HG03039 (cell line): ENCODE measurements at regions not wholly inside any gene's neighbourhood (a gene's known extent, or its start where the extent isn't known, plus 50 kb on each side); places are given as distances from the start of the nearest gene placed in this dataset.
"Not testable (repeated sequence)": the region's sequence is repeated elsewhere in the genome, so short reads cannot be mapped to it uniquely, and the experiment has no call there.

Experiments used
- ATAC-seq: cut with Tn5 transposase; IDR thresholded peaks from one replicate; pipeline ENCODE4 v1.9.1; 2021; ENCODE audit warnings: mild to moderate bottlenecking, moderate library complexity; ENCODE audit not compliant: unreplicated experiment

DNA sequence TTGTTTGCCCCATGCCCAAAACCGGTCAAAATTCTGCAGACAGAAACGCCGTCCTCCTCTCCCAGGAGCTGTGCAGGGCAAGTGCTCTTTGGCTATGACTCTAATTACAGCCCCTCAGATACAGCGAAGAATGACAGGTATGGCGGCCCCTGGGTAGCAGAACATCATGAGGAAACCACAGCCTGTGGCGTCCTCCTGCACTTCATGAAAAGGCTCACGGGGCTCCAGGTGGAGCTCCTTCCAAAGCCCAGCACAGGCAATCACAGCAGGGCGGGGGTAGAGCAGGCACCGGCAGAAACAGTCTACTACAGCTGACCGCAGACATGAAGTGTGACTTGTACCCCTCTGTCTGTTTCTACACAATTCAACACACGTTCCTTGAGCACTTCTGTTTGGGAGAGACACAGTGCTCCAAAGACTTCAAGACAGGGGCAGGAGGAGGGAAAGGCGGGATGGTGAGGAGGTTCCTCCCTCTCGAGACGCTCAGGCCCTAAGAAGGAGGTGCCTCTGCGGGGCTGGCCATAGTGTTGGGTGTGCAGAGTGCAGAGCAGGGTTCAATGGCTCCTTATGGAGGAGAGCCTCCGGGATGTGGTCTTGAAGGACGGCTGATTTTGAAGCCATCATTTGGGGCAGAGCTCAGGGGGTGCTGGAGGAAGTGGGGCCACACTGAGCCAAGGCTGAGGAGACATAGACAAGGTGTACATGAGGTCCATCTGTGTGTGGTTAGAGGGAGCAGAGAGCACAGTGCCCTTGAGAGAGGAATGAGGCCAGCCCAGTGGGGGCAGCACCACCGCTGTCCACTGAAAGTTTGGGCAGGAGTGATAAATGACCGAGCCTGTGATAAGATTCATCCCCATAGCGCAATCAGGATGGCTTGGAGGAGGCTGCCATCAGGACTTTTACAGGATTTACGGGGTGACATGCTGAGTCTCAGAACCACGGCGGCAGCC, 468.3 kb downstream of the EIPR1 start:
- ATAC-seq = no peak

DNA sequence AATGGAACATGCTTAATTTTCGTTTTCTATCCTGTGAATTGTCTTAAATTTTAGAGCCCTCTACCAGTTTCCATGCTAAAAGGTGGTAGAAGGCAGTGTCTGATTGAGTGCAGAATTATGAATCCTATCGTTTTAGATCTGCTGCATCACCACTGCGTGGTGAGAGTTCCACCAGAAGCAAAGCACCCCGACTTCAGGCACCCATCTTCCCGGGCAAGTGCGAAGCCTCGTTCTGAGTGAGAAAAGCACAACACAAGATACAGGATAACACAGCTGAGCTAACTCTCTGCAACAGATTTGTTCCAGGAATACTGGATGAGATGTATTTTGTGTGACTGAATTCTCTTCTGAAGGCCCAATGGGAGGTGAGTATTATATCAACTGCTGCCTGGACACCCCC, 471.5 kb downstream of the EIPR1 start:
- ATAC-seq = no peak

DNA sequence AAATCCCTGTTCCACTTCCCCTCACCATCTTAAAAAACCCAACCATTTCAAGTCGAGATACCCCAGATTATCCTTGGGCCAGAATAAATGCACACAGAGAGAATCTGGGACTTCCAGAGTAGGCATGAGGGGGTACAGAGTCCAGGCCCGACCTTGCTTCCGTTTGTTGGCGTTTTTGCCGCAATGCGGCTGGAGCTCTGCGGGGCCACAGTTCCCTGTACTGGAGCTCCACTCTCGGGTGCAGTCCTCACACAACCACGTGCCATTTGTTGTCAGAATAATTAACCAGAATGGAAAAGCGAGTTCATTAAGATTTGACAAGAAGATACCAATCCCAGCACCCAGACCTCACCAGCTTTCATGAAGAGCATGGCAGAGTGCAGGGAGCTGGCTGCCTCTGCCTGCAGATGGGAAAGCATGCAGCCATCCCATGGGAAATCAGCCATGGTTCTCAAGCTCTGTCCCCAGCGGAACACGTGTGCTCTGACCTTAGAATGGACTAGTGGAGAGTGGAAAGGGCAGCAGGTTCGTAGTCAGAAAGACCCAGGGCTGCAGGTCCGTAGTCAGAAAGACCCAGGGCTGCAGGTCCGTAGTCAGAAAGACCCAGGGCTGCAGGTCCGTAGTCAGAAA, 472.8 kb downstream of the EIPR1 start:
- no peak for ATAC-seq

GRCh38 chr2:2902547-2903281, 474.9 kb downstream of the EIPR1 start:
- no peak for ATAC-seq

DNA sequence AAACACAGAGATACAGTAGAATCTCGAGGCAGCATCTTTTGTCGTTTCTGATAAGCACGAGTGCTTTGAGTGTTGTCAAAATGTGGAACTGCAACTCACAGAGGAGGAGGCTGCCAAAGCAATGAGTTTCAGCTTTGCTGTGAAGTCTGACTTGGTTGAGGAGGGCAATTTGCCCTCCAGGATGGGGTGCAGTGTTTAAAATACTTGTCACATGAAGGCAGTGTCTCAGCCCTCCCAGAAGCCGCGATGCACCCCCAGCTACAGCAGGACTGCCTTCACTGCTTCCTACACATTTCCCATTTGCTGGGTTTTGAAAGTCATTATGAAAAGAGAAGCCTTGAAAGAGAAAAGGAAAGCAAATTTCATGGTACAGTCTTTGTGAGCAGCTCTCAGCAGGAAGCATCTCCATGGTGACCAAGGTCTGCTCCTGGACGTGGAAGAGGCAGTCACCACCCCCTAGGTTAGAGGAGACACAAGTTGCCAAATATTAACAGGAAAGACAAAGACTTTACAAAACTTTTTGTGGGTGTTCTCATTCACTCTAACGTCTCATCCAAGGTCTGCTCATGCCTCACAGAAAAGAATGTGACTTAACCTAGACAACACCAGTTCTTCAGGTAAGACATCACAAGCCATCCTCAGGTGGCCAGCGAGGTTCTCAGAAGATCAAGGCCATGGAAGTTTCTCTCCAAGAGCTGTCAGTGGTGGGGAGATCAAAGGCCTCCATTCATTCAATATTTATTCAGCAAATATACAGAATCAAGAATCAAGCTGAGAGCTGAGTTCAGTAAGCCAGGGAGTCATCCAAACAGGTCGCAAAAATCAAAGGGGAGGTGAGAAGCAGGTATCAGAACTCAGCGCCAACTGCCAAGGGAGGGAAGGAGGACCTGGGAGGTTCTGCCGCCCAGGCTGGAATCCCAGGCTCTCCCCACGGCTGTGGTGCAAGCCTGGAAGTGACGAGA, 476.0 kb downstream of the EIPR1 start:
- peak; percentile 82 for ATAC-seq

DNA sequence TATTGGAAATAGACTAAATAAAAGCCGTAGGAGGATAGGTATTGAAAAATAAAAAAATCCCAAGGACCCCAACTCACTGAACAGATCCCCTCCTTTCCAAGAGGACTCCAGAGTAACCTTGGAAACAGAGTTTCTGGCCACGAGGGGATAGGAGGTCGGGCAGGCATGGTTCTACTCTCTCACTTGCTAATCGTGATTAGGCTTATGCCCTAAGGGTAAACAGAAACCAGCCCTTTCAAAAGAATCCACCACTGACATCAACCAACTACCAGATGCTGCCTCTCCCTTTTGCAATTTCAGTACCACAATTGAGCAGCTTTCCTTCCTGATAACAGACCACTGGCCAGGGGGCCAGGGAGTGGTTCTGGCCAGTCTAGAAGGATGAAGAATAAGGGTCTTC, 477.8 kb downstream of the EIPR1 start:
- ATAC-seq = no peak

DNA sequence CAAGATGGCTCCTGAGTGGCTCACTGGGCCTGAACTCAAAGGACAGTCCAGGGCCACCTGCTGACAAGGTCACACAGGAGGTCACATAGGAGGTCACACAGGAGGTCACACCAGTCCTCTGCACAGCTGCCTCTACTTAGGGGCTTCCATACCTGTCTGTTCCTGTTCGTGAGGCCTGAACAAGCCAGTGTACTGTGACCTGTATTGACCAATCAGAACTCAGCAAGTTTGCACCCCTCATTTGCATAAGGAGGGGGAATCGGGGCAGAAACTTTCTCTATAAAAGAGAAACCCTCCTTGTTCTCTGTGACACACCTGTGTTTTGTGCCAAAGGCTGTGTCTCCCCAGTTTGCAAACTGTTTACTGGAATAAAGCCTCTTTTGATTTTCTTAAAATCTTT, 478.9 kb downstream of the EIPR1 start:
- no peak for ATAC-seq

GRCh38 chr2:2896643-2897042, 481.0 kb downstream of the EIPR1 start:
- no peak for ATAC-seq

DNA sequence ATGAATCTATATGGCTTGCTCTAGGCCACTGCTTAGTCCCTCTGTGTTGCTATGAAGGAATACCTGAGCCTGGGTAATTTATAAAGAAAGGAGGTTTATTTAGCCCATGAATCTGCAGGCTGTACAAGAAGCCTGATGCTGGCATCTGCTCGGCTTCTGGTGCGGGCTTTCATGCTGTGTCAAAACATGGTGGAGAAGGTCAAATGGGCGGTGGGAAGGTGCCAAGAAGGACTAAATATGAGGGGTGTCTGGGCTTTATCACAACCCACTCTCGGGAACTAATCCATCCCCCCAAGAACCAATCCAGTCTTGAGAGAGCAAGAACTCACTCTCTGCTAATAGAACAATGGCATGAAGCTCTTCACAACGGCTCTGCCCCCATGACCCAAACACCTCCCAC, 481.6 kb downstream of the EIPR1 start:
- no peak for ATAC-seq

DNA sequence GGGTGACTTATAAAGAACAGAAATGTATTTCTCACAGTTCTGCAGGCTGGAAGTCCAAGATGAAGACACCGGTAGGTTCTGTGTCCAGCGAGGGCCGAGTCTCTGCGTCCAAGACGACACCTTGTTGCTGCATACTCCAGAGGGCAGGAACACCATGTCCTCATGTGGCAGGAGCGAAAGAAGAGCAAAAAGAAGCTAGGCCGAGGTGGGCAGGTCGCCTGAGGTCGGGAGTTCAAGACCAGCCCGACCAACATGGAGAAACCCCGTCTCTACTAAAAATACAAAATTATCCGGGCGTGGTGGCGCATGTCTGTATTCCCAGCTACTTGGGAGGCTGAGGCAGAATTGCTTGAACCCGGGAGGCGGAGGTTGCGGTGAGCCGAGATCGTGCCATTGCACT, 483.6 kb downstream of the EIPR1 start:
- ATAC-seq = not testable (repeated sequence)

DNA sequence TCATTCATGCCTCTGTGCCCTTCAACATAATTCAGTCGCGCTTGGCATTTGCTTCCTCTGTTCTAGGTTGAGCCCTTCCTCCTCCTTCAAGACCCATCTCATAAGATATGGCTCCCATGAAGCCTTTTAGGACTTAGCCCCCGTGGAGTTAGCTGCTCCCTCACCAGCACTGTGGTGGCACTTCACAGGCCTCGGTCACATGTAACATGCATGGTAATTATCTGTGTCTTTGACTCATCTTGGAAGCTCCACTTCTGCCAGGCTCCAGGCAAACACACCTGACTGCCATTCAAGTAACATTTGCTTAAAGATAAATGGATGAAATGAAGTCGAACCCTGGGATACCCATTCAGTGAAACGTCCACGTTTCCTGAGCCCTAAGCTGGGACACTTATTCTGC, 484.7 kb downstream of the EIPR1 start:
- no peak for ATAC-seq

GRCh38 chr2:2892378-2892777, 485.2 kb downstream of the EIPR1 start:
- no peak for ATAC-seq

GRCh38 chr2:2890901-2891300, 486.7 kb downstream of the EIPR1 start:
- ATAC-seq = no peak

GRCh38 chr2:2890246-2890645, 487.4 kb downstream of the EIPR1 start:
- no peak for ATAC-seq

DNA sequence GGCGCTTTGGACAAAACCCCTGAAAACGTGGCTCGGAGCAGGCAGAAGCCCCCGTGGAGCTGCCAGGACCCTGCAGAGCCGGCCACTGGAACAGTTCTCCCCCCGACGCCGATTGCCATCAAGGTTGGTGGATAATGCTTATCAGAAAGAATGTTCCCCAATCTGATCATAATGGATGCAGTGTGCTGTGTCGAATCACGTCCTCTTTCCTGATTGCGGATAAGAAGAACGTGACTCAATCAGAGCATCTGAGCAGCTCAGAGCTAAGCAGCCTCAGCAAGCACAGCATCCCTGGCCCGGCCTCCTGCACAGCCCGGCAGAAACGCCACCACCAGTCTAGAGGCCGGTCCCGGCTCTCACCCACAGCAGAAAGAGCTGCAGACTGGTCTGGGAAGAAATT, 488.0 kb downstream of the EIPR1 start:
- no peak for ATAC-seq

GRCh38 chr2:2889141-2889540, 488.5 kb downstream of the EIPR1 start:
- no peak for ATAC-seq

DNA sequence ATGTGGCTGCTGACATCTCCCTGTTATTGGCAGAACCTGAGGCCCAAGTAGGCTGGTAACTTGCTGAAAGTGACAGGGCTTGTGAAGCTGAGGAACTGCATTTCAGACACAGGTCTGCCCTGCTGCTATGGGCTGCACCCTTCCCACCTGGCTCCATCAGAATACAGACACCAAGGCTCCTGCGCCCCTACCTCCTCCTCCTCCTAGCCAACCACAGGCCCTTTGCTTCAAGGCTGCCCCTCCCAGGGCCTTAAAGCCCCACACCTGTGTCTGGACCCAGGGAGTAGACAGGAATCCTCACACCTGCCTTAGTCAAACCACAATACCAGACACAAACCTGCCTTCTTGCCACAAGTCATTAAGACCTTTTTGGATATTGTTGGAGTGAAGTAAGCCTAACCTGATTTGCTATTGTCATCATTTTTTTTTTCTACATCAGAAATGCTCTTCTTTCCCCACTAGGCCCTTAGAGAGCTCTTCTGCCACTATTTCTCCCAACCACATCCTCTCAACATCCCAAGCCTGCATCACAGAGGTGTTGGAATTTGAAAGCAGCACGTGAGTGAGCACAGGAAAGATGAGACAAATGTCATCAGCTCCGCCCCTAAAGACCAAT, 489.7 kb downstream of the EIPR1 start:
- ATAC-seq = no peak

DNA sequence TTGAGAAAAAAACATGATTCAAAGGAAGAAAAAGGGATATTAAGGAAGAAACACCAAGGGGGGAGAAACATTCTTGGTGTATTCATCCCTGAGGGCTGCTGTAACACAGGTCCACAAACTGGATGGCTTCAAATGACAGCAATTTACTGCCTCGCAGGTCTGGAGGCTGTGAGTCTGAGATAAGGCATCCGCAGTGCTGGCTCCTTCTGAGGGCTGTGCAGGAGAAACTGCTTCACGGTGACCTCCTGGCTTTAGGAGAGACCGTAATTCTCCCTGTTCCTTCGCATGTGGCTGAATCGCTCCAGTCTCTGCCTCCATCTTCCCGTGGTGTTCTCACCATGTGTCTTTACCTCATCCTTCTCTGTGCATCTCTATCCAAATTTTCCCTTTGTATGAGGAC, 490.7 kb downstream of the EIPR1 start:
- ATAC-seq = no peak

- no peak for ATAC-seq
Observed at GRCh38 chr2:2881499-2881898, 496.1 kb downstream of the EIPR1 start.

GRCh38 chr2:2880938-2881337, 496.7 kb downstream of the EIPR1 start:
- ATAC-seq = no peak
